Femur (tissue), 1 donor: ENCODE measurements at regions not wholly inside any gene's neighbourhood (a gene's known extent, or its start where the extent isn't known, plus 50 kb on each side); places are given as distances from the start of the nearest gene placed in this dataset.
A peak's percentile ranks its signal among the peaks of the same experiment; 100 is the strongest.
"Not testable (repeated sequence)": the region's sequence is repeated elsewhere in the genome, so short reads cannot be mapped to it uniquely, and the experiment has no call there.

Experiments
- DNase-seq: peaks from one replicate; pipeline ENCODE4 v3.0.0-alpha.2; 2017

DNA sequence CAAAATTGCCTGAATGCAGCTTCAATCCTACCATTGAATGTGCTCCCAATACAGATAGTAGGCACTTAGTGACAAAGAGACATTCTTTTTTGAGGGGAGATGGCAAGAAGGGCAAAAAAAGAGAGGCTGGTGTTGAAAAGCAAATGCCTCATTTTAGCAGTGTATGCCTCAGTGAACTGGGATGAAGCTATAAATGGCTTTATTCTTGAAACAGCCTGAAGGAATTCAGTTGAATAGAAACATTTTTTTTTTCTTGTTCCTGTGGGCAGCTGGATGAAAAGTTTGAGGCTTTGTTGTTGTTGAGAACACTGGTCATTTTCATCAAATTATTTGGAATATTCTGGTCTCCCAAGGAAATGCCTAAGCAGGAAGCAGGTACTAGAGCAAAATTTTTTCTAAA is 228.9 kb downstream of the RNF144A start:
- no peak for DNase-seq

DNA sequence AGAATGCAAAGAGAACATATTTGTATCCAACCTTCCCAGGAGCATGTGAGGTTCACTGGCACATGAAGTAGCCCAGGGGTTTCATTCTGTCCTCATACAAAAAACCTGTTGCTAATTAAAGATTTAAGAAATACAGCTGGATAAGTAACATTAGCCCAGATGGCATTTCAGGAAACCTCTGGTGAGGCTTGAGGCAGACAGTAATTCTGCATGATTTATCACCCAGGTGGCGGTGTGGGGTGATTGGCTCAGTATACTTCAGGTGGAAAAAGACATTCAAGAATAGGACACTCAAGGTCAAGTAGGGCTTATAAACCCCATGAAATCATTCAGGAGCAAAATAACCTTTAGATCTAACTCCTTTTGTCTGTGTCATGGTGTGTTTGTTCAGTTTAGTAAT is 237.4 kb downstream of the RNF144A start:
- no peak for DNase-seq

- no peak for DNase-seq
These were observed 244.3 kb downstream of the RNF144A start for GRCh38 chr2:7161501-7161900.

- DNase-seq: no peak
These were observed 248.5 kb downstream of the RNF144A start for GRCh38 chr2:7165736-7166135.

DNA sequence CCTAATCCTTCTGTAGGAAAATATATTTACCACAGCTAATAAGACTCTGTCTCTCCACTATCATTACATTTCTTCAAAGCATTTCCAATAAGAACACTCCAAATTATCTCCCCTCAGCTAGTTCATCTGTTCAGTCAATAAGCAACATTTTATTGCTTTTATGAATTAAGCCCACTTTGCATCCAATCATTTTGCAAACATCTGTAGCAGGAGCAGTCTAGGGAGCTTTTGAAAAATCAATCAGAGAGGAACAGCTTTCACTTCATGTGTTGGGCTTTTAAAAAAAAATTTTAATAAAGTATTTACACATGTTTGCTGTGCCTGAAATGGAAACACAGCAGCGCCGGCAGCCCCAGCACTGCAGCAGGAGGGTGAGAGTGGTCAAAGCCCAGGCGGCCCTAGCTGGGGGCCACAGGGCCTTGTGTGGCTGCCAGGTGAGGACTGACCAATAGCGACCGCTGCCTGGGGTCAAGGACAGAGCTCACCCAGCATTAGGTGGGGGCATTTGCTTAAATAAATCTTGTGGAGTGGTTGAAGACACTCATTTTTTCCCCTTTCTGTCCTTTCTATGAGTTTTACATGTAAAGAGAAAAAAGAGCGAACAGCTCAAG is 250.7 kb downstream of the RNF144A start:
- no peak for DNase-seq

- DNase-seq: no peak
These were observed 252.4 kb downstream of the RNF144A start for GRCh38 chr2:7169593-7169992.

DNA sequence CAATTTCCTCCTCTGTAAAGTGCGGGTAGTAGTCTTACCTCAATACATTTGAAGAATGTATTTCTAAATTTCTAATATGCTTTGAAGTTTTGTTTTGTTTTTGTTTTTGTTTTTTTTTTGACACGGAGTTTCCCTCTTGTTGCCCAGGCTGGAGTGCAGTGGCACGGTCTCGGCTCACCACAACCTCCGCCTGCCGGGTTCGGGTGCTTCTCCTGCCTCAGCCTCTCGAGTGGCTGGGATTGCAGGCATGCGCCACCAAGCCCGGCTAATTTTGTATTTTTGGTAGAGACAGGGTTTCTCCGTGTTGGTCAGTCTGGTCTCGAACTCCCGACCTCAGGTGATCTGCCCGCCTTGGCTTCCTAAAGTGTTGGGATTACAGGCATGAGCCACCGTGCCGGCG is 261.8 kb downstream of the RNF144A start:
- DNase-seq: not testable (repeated sequence)

GRCh38 chr2:7180638-7181370 is 263.6 kb downstream of the RNF144A start:
- no peak for DNase-seq

GRCh38 chr2:7182525-7182924 is 265.3 kb downstream of the RNF144A start:
- DNase-seq: no peak

DNA sequence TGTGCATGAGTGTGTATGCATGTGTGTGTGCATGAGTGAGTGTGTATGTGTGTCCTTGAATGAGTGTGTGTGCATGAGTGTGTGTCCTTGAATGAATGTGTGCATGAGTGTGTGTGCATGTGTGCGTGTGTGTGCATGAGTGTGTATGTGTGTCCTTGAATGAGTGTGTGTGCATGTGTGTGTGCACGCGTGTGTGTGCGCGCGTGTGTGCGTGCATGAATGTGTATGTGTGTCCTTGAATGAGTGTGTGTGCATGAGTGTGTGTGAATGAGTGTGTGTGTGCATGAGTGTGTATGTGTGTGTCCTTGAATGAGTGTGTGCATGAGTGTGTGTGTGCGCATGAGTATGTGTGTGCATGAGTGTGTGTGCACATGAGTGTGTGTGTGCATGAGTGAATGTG is 271.9 kb downstream of the RNF144A start:
- no peak for DNase-seq

GRCh38 chr2:7190587-7191324 is 273.5 kb downstream of the RNF144A start:
- DNase-seq: no peak

DNA sequence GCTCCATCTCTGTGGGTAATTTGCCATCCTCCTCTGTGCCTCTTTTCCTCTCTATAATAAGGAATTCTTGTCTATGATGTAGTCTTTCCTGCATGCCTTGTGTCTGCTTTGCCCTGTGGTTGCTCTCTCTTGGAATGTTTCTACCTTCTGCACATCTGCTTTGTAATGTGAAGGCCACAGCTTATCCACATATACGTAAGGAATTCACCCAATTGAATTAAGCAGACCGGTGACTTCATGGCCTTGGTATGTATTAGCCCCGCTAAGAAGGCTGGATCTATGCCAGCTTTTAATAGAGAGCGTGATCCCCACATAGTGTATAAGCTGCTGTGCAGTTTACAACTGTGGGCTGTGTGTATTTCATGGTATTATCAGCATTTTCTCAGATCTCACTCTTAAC is 274.7 kb downstream of the RNF144A start:
- DNase-seq: no peak

DNA sequence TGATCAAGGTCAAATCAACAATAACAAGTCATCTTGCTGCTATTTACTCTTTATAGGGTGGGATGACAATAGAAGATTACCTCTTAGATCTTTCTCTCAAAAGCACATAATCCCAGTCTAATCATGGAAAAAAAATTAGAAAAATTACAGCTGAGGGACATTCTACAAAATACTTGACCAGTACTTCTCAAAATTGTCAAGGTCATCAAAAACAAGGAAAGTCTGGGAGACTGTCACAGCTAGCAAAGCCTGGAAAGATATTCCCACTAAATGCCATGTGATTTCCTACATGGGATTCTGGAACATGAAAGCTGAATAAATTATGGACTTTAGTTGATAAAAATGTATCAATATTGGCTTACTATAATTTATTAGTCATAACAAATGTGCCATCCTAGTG is 276.2 kb downstream of the RNF144A start:
- DNase-seq: no peak

DNA sequence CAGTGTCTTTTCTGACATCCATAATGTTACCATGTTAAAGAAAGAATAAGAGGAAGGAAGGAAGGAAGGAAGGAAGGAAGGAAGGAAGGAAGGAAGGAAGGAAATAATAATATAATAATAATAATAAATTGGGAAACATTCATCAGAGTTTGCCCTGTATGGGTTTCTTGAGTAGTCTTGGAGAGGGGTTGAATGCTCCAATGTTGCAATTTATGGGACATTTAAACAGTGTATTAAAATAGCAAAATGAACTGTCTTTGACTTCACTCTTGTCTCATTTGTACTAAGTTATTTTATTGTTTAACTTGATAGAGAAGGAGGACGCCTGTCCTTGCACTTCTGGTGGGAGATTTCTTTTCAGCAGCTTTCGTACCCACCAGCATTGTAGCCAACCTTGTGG is 277.7 kb downstream of the RNF144A start:
- DNase-seq: no peak

GRCh38 chr2:7196883-7197282 is 279.7 kb downstream of the RNF144A start:
- no peak for DNase-seq

DNA sequence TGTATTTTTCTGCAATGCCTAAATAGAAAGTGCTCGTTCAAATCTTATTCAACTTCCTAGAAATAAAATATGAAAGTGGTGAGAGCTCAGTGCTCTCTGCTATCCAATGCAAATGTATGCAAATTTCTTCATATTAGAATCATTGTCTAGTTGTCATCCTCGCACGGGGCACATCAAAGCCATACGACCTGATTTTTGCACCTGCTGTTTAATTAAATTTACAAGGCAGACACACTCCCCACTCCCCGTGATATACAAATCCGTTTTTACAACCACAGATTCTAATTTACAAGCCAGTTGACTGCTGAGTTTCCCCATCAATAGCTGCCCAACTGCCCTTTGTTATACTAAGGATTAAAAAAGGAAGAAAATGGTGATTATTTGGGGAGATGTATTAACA is 284.6 kb downstream of the RNF144A start:
- DNase-seq: no peak

DNA sequence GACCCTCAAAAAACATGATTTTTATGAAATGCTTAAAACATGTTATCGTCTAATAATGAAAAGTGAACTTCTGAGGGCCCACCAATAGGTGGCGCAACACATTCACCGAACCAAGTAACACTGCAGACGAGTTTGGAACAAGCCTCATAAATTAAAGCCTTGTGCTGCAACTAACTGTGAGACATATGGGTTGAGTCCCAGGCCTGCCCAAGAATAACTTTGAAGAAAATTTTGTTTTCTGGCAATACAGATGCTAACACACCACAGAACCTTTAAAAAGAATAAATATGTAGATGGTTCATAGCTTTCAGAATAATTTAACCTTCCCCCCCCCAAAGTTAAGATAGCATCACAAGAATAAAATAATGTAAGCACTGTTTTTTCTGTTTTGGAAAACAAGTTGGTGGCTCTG is 285.9 kb downstream of the RNF144A start:
- peak; percentile 69 for DNase-seq

DNA sequence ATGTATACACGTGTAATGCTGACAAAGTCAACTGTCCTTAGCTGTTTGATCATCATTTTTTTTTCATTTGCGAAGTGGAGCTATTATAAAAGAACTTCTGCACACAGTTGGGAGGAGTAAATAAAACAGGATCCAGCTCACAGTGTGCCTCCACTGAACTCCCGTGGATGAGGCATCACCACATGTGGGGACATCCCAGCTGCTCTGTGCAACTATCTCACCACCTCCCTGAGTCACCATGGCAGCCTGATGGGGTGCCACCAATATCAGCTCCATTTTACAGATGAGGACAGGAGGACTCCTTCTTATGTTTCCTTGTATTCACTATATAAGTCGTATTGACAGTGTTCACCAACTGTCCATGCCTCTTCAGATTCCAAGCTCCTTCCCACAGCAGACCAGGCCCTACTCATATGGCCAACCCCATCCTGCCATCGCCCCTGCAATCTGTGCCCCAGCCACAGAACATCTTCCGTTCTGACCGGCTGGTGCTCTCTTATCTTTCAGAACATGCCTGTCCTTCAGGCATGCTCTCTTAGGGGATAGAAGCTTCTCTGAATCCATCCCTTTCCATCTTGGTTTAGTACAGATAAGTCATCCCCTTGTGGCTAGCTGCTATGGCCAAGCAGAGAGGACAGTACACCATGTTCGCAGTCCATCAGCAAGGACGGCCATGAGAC is 288.1 kb downstream of the RNF144A start:
- no peak for DNase-seq

GRCh38 chr2:7206111-7206810 is 289.0 kb downstream of the RNF144A start:
- no peak for DNase-seq

DNA sequence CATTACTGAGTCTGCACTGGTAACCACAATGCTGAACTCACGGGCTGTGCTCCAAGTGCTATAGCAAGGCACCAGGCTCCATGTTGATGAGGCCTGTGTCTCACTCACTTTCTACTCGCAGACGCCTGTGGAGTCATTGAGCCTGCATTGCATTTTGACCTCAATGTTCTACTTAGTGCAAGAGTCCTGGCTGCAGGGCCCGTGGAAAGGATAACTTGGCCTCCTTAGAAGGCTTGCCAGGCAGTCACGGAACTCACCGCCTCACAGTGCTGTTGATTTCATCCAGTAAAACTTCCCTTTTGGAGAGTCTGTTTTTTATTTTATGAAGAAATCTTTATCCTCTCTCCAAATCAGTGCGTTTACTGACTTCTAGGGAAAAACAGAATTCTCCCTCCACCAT is 290.4 kb downstream of the RNF144A start:
- DNase-seq: no peak

- DNase-seq: no peak
These were observed 292.7 kb downstream of the RNF144A start for GRCh38 chr2:7209757-7210555.

- no peak for DNase-seq
These were observed 293.5 kb downstream of the RNF144A start for GRCh38 chr2:7210712-7211111.
